Brain microvascular endothelial cell (primary cell): ENCODE measurements at regions not wholly inside any gene's neighbourhood (a gene's known extent, or its start where the extent isn't known, plus 50 kb on each side); places are given as distances from the start of the nearest gene placed in this dataset.

Source experiments
- DNase-seq: peaks from one replicate; pipeline ENCODE4 v3.0.0-alpha.2; 2020
- H3K27ac ChIP-seq: fragments of 250-450 bp; sonication (Bioruptor Pico); 2 replicates; pipeline ENCODE4 v1.5.1; 2020; ENCODE audit warnings: mild to moderate bottlenecking, moderate library complexity
- H3K27me3 ChIP-seq: fragments of 250-450 bp; sonication (Bioruptor Pico); replicated peaks from 2 replicates; pipeline ENCODE4 v1.5.1; 2020; ENCODE audit warnings: mild to moderate bottlenecking
- H3K36me3 ChIP-seq: fragments of 250-450 bp; sonication (Bioruptor Pico); replicated peaks from 2 replicates; pipeline ENCODE4 v1.5.1; 2020; ENCODE audit warnings: mild to moderate bottlenecking
- H3K4me3 ChIP-seq: 2 replicates; pipeline ENCODE4 v1.5.1; 2011; ENCODE audit warnings: low read depth, mild to moderate bottlenecking, control low read depth, low read length, moderate library complexity
- CTCF ChIP-seq: IDR thresholded peaks from 2 replicates; pipeline ENCODE4 v1.5.1; 2011; ENCODE audit warnings: low read depth, mild to moderate bottlenecking, moderate library complexity, low read length, control low read depth, inconsistent platforms; ENCODE audit errors: missing control alignments
- in situ Hi-C: cut with HindIII; loops from 2 replicates; pipeline ENCODE4 v1.10.0; 2017; ENCODE audit warnings: low sequenced_read_pairs, low pct_ligation_motif_present

DNA sequence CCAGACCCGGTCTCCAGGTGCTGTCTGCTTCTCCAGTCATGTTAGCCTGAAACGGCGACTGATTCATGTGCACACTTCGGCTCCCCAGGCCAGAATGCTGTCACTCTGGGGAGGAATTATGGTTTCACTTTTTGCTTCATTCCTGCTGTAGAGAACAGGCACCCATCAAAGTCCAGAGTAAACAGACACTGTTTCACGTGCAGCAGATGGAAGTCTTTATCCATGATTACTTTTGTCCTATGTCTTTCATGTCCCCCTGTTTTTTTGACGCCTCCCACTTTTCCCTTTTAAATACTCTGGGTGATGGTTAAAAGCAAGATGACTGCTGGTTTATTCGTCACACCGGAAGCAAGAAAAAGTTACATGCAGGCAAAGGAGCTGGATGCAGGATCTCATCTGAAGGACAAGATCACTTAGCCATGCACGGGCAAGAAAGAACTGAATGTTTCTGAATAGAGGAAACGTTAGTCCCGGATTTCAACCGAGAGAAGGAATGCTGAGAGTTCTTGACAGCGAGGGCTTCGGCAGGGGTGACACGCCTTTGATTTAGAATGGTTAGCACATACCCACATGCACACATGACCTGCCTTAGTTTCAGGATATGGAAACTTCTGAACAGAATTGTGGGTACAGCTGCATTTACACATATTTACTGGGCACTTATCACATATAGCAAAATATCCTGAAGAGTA lies 250.0 kb upstream of the KLF6 start:
- Histone ChIP-seq H3K27me3 (no peaks in the 10 kb centered on the region), H3K27ac (peak overlapping the region; percentile 8), H3K4me3 (no peak overlapping the region), H3K36me3 (no peaks in the 10 kb centered on the region)
- peak; percentile 41 for DNase-seq
- in situ Hi-C loops = no loop called here
- TF ChIP-seq CTCF = no peak

DNA sequence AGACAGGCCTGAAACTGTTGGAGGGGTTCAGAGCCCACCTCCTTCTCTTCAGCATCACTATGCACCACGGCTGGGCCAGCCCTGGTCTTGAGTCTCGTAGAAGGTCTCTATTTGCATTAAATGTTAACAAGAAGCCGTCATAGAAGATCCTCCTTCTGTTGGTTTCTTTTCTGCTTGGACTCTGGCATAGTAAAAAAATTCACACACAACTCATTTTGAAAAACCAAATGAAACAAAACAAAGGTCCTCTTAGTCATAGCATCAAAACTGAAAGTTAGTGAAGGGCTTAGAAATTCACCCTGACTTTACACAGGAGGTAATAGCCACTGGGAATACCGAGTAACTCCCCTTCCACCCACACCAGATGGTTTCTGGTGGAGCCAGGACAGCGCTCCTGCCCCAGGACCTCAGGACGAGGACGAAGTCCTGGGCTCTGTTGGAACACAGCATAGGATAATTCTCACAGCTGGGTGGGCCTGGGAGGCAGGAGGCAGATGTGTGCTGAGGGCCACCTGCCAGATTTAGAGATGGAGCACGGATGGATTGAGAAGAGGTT lies 248.4 kb upstream of the KLF6 start:
- TF ChIP-seq CTCF = no peak
- Histone ChIP-seq H3K4me3 (no peak overlapping the region), H3K36me3 (no peaks in the 10 kb centered on the region), H3K27ac (no peak overlapping the region), H3K27me3 (no peaks in the 10 kb centered on the region)
- no peak for DNase-seq
- in situ Hi-C loops = no loop called here

DNA sequence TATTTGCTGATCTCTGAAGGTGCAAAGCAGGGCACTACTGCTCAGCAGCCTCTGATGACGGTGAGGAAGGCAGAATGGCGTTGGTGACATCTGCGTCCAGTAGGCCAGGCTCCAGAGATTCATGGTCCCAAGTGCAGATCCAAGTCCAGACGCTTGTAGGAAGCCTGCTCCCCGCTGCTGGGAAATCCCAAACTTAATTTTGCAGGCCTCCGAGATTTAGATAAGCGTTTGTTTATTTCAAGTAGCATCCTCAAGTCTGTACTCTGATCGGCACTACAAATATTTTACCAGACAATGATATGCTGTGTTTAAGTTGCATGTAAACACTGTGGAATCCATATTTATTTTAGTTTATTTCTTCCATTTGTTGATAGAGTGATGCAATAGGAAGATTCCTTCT lies 244.9 kb upstream of the KLF6 start:
- Histone ChIP-seq H3K27me3 (no peaks in the 10 kb centered on the region), H3K36me3 (no peaks in the 10 kb centered on the region), H3K27ac (no peak overlapping the region), H3K4me3 (no peak overlapping the region)
- in situ Hi-C loops = no loop called here
- TF ChIP-seq CTCF = no peak
- DNase-seq = no peak

GRCh38 chr10:4028854-4029583 lies 244.0 kb upstream of the KLF6 start:
- Histone ChIP-seq H3K4me3 (no peak overlapping the region), H3K27me3 (no peaks in the 10 kb centered on the region), H3K27ac (no peak overlapping the region), H3K36me3 (no peaks in the 10 kb centered on the region)
- in situ Hi-C loops = no loop called here
- TF ChIP-seq CTCF = no peak
- no peak for DNase-seq

GRCh38 chr10:4028027-4028471 lies 243.0 kb upstream of the KLF6 start:
- TF ChIP-seq CTCF = no peak
- H3K27me3 ChIP-seq = no peaks in the 10 kb centered on the region
- no peak overlapping the region for H3K4me3 ChIP-seq
- no peaks in the 10 kb centered on the region for H3K36me3 ChIP-seq
- in situ Hi-C loops = no loop called here
- H3K27ac ChIP-seq = no peak overlapping the region
- no peak for DNase-seq
